ENCODE measurements at regions not wholly inside any gene's neighbourhood (a gene's known extent, or its start where the extent isn't known, plus 50 kb on each side); places are given as distances from the start of the nearest gene placed in this dataset.

DNA sequence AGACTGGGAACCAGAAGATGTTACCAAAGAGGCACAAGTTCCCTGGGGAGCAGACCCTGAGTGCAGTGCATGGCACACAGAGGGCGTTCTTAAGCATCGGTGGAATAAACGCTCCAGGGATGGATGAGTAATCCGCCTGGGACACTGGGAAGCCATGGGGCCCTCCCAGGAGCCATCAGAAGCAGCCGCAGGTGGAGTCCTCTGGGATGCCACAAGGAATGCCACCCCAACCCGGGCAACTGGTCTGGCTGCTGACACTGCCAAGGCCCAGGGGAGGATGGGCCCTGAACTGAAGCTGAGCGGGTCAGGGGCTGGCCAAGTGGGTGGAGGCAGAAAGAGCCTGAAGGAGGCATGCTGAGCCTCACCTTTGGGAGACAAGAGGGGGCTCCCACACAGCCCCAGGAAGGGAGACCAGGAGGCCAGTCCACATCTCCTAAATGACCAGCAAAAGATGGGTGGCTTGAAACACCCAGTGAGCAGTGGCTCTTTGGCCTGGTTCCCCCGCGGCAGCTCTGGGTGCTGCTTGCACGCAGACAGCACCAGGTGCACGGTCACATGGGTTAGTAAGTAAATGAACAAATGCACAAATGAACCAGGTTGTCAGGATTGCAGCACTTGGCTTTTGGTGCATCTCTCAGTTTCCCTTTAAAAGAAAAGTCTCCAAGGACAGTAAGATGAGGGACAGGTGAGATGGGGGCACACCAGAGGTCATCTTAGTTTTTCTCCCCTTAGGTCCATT is 141.3 kb upstream of the ZMIZ1 start:
- no peaks in the 10 kb centered on the region for H3K9me3 ChIP-seq (ENCODE audit: control insufficient read depth in 2 of 2, insufficient read depth in 1 of 2, low read depth in 1 of 2, low read length in 1 of 2)
- no peak for DNase-seq
- no peaks in the 10 kb centered on the region for H3K36me3 ChIP-seq (ENCODE audit: control insufficient read depth in 3 of 3, insufficient read depth in 2 of 3, low read depth in 1 of 3, low read length in 3 of 3)
- no peak for FAIRE-seq
- peaks cover 0 to 3% (median 0%) of the 10 kb centered on the region in 3 donors for H3K27me3 ChIP-seq (ENCODE audit: control insufficient read depth in 3 of 3, insufficient read depth in 3 of 3, low read length in 3 of 3)
- no peak overlapping the region for H3K27ac ChIP-seq (ENCODE audit: low read depth in 1 of 3, low read length in 2 of 3)
- WGBS, 3 donors, result 58 to 87% (median 66%) methylated on average over 11 of the region's 11 CpGs
- H3K4me3 ChIP-seq (ENCODE audit: low read depth in 1 of 3, low read length in 3 of 3), result no peak overlapping the region
- peaks cover 0 to 19% (median 0%) of the 10 kb centered on the region in 3 donors for H3K4me1 ChIP-seq (ENCODE audit: control insufficient read depth in 3 of 3, insufficient read depth in 2 of 3, low read depth in 1 of 3, low read length in 2 of 3)

DNA sequence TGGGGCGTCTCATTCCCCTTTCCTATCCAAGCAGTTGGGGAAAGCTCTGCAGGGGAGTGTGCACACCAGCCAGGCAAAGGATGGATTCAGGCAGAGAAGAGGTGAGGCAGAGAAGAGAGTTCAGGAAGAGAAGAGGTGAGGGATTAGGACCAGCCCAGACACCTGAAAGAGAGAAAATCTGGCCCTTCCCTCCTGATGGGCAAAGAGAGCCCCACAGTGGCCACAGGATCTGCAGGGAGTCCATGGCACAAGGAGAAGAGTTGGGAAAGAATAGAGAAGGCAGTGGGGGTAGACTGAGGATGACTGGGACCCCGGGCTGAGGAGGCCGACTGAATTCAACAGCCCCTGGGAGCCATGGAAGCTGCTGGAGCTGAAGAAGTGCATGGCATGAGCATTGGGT is 140.4 kb upstream of the ZMIZ1 start:
- no peaks in the 10 kb centered on the region for H3K36me3 ChIP-seq (ENCODE audit: control insufficient read depth in 3 of 3, insufficient read depth in 2 of 3, low read depth in 1 of 3, low read length in 3 of 3)
- no peaks in the 10 kb centered on the region for H3K9me3 ChIP-seq (ENCODE audit: control insufficient read depth in 2 of 2, insufficient read depth in 1 of 2, low read depth in 1 of 2, low read length in 1 of 2)
- no peak for FAIRE-seq
- DNase-seq, result no peak
- no peak overlapping the region for H3K27ac ChIP-seq (ENCODE audit: low read depth in 1 of 3, low read length in 2 of 3)
- no peaks in the 10 kb centered on the region for H3K27me3 ChIP-seq (ENCODE audit: control insufficient read depth in 3 of 3, insufficient read depth in 3 of 3, low read length in 3 of 3)
- H3K4me3 ChIP-seq (ENCODE audit: low read depth in 1 of 3, low read length in 3 of 3), result no peak overlapping the region
- 91 to 98% (median 98%) methylated on average over 3 of the region's 3 CpGs for WGBS, 3 donors
- H3K4me1 ChIP-seq (ENCODE audit: control insufficient read depth in 3 of 3, insufficient read depth in 2 of 3, low read depth in 1 of 3, low read length in 2 of 3), result peaks cover 0 to 17% (median 0%) of the 10 kb centered on the region in 3 donors

DNA sequence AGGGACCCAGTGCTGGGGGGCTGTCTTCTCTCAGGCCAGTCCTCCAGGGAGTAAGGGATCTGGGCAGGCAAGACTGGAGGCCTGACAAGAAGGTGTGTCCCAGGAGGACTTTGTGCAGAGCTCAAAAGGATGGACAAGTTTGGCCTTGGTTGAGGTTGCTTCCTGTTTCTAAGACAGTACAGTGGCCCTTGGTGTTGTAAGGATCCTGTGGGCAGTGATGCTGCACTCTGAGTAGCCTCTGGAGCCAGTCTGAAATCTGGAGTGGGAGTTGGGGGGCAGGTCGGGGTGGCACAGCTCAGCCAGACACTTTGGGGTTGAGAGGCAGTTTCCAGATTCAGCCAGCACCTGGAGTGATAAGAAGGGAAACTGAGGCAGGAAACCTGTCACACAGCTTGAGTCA is 139.2 kb upstream of the ZMIZ1 start:
- Histone ChIP-seq H3K27ac (ENCODE audit: low read depth in 1 of 3, low read length in 2 of 3) (no peak overlapping the region), H3K27me3 (ENCODE audit: control insufficient read depth in 3 of 3, insufficient read depth in 3 of 3, low read length in 3 of 3) (no peaks in the 10 kb centered on the region), H3K9me3 (ENCODE audit: control insufficient read depth in 2 of 2, insufficient read depth in 1 of 2, low read depth in 1 of 2, low read length in 1 of 2) (no peaks in the 10 kb centered on the region), H3K4me3 (ENCODE audit: low read depth in 1 of 3, low read length in 3 of 3) (no peak overlapping the region), H3K36me3 (ENCODE audit: control insufficient read depth in 3 of 3, insufficient read depth in 2 of 3, low read depth in 1 of 3, low read length in 3 of 3) (no peaks in the 10 kb centered on the region), H3K4me1 (ENCODE audit: control insufficient read depth in 3 of 3, insufficient read depth in 2 of 3, low read depth in 1 of 3, low read length in 2 of 3) (peaks cover 0 to 5% (median 0%) of the 10 kb centered on the region in 3 donors)
- no peak for DNase-seq
- WGBS, 3 donors, result 69 to 85% (median 72%) methylated on average over 1 of the region's 1 CpG
- FAIRE-seq, result no peak

DNA sequence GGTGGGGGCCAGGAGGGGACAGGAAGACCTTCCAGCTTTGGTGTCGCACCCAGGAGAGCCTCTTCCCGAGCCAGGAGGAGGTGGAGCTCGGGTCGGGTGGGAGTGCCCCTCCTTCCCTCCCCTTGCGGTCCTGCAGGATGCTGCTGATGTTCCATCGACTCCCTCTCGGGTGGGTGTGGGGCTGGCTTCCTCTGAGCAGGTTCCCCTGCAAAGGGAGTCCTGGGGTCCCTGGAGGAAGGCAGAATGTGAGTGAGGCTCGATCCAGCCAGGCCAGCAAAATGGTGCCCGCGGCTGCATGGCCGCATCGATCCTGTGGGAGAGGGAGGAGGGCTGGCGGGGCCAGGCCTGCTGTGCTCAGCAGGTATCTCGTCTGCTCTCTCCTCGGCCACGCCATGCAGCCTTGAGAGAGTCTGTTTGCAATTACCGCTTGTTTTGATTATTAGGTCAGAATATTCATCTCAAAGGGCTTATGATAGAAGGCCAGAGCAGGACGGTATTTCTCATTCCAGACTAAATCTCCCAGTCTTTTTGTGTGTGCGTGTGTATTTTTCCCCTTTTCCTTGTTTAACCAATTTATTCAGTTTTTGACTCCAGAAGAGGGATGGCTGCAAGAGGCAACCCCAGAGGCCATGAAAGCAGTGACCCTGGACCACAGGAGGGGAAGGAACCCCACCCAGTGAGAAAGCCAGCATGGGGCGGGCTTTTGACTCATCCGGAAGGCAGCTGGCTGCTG is 137.3 kb upstream of the ZMIZ1 start:
- Histone ChIP-seq H3K4me1 (ENCODE audit: control insufficient read depth in 3 of 3, insufficient read depth in 2 of 3, low read depth in 1 of 3, low read length in 2 of 3) (no peaks in the 10 kb centered on the region), H3K27me3 (ENCODE audit: control insufficient read depth in 3 of 3, insufficient read depth in 3 of 3, low read length in 3 of 3) (no peaks in the 10 kb centered on the region), H3K9me3 (ENCODE audit: control insufficient read depth in 2 of 2, insufficient read depth in 1 of 2, low read depth in 1 of 2, low read length in 1 of 2) (no peaks in the 10 kb centered on the region), H3K4me3 (ENCODE audit: low read depth in 1 of 3, low read length in 3 of 3) (no peak overlapping the region), H3K36me3 (ENCODE audit: control insufficient read depth in 3 of 3, insufficient read depth in 2 of 3, low read depth in 1 of 3, low read length in 3 of 3) (peaks cover 0 to 2% (median 0%) of the 10 kb centered on the region in 3 donors), H3K27ac (ENCODE audit: low read depth in 1 of 3, low read length in 2 of 3) (peak overlapping the region in 1 of 3 donors; percentile 3)
- FAIRE-seq, result no peak
- DNase-seq, result no peak
- WGBS, 3 donors, result 73 to 78% (median 76%) methylated on average over 18 to 21 of the region's 21 CpGs

DNA sequence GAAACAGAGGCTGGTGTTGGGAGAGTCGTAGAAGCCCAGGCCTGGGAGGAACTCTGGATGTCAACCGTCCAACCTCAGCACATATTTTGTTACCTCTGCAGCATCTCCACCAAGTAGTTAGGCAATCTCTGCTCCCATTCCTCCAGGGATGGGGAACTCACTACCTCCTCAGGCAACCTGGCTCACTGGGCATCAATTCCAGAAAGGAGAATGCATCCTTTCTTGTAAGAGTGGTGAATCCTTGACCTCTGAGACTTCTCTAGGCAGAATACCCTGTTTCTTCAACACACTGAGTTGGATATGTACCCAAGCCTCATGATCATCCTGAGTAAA is 136.7 kb upstream of the ZMIZ1 start:
- Histone ChIP-seq H3K36me3 (ENCODE audit: control insufficient read depth in 3 of 3, insufficient read depth in 2 of 3, low read depth in 1 of 3, low read length in 3 of 3) (peaks cover 0 to 2% (median 0%) of the 10 kb centered on the region in 3 donors), H3K27me3 (ENCODE audit: control insufficient read depth in 3 of 3, insufficient read depth in 3 of 3, low read length in 3 of 3) (no peaks in the 10 kb centered on the region), H3K9me3 (ENCODE audit: control insufficient read depth in 2 of 2, insufficient read depth in 1 of 2, low read depth in 1 of 2, low read length in 1 of 2) (no peaks in the 10 kb centered on the region), H3K4me3 (ENCODE audit: low read depth in 1 of 3, low read length in 3 of 3) (no peak overlapping the region), H3K27ac (ENCODE audit: low read depth in 1 of 3, low read length in 2 of 3) (peak overlapping the region in 1 of 3 donors; percentile 22), H3K4me1 (ENCODE audit: control insufficient read depth in 3 of 3, insufficient read depth in 2 of 3, low read depth in 1 of 3, low read length in 2 of 3) (no peaks in the 10 kb centered on the region)
- no peak for DNase-seq
- no peak for FAIRE-seq
- WGBS, 3 donors, result 59 to 86% (median 70%) methylated on average over 2 of the region's 2 CpGs

DNA sequence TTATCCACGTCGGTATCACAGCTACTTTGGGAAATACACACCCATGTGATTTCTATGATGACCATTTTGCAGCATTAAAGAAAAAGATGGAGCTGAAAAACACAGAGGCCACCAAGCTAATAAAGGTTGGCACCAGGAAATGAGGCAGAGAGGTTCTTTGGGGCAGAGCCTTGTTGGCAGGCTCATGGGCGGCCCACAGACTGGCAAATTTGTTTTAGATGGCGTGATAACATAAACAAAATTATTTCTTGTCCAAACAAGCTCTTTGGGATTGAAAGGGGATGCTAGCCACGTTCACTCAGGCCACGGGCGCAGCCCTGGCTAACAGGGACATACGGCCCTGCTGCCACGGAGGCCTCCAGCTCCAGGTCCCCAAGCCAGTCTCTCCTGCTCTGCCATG is 135.9 kb upstream of the ZMIZ1 start:
- Histone ChIP-seq H3K36me3 (ENCODE audit: control insufficient read depth in 3 of 3, insufficient read depth in 2 of 3, low read depth in 1 of 3, low read length in 3 of 3) (peaks cover 0 to 2% (median 0%) of the 10 kb centered on the region in 3 donors), H3K9me3 (ENCODE audit: control insufficient read depth in 2 of 2, insufficient read depth in 1 of 2, low read depth in 1 of 2, low read length in 1 of 2) (no peaks in the 10 kb centered on the region), H3K4me3 (ENCODE audit: low read depth in 1 of 3, low read length in 3 of 3) (no peak overlapping the region), H3K27ac (ENCODE audit: low read depth in 1 of 3, low read length in 2 of 3) (no peak overlapping the region), H3K4me1 (ENCODE audit: control insufficient read depth in 3 of 3, insufficient read depth in 2 of 3, low read depth in 1 of 3, low read length in 2 of 3) (peaks cover 0 to 2% (median 0%) of the 10 kb centered on the region in 3 donors), H3K27me3 (ENCODE audit: control insufficient read depth in 3 of 3, insufficient read depth in 3 of 3, low read length in 3 of 3) (no peaks in the 10 kb centered on the region)
- FAIRE-seq, result no peak
- no peak for DNase-seq
- 82 to 88% (median 88%) methylated on average over 9 of the region's 9 CpGs for WGBS, 3 donors

DNA sequence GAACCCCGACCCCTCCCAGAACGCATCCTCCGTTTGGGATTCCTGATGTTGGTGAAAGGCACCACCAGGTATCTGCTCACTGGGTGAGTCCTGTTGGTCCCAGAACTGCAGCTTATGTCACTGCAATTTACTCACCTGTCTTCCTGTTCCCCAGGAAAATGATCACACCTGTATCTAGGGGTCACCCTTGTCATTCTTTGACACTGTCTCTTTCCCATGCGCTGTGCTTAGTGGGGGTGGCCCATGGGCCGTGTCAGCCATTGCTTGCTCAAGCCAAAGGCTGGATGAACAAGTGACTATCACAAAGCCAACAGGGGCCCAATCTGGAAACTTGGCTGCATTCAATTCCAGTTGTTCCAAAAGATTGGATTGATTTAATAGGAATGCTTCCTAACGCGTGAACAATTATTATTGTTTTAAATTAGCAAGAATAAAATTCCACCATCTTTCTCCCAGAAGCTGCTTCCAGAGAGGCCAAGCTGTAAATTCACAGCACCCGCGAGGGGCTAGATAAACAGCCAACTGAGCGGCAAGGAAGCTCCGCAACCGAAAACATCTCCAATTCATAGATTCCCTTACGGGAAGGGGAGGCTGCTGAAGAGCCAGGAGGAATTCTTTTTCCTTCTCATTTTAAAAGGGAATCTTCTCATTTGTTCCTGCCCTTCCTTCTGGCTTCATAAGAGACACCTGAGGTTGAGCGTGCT is 134.8 kb upstream of the ZMIZ1 start:
- WGBS, 3 donors, result 84 to 88% (median 85%) methylated on average over 14 of the region's 14 CpGs
- Histone ChIP-seq H3K36me3 (ENCODE audit: control insufficient read depth in 3 of 3, insufficient read depth in 2 of 3, low read depth in 1 of 3, low read length in 3 of 3) (peaks cover 0 to 2% (median 0%) of the 10 kb centered on the region in 3 donors), H3K4me3 (ENCODE audit: low read depth in 1 of 3, low read length in 3 of 3) (no peak overlapping the region), H3K4me1 (ENCODE audit: control insufficient read depth in 3 of 3, insufficient read depth in 2 of 3, low read depth in 1 of 3, low read length in 2 of 3) (peaks cover 0 to 4% (median 0%) of the 10 kb centered on the region in 3 donors), H3K27ac (ENCODE audit: low read depth in 1 of 3, low read length in 2 of 3) (no peak overlapping the region), H3K9me3 (ENCODE audit: control insufficient read depth in 2 of 2, insufficient read depth in 1 of 2, low read depth in 1 of 2, low read length in 1 of 2) (no peaks in the 10 kb centered on the region), H3K27me3 (ENCODE audit: control insufficient read depth in 3 of 3, insufficient read depth in 3 of 3, low read length in 3 of 3) (no peaks in the 10 kb centered on the region)
- DNase-seq (no peak), FAIRE-seq (no peak)

DNA sequence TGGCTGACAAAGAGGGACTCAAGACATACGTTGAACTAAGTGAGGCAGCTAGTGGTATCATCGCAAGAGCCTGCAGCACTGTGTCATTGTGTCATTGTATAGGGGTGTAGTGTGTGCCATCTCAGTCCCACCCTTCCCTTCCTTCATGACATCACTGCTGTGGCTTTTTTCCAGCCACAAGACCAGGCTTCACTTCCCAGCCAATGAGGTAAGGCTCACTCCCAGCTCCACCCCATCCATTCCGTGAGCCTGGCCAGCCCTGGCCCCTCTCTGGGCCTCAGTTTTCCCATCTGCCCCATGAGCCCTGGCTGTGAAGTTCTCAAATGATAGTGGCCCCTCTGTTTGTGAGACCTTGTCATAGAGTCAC is 134.3 kb upstream of the ZMIZ1 start:
- H3K4me3 ChIP-seq (ENCODE audit: low read depth in 1 of 3, low read length in 3 of 3), result no peak overlapping the region
- H3K9me3 ChIP-seq (ENCODE audit: control insufficient read depth in 2 of 2, insufficient read depth in 1 of 2, low read depth in 1 of 2, low read length in 1 of 2), result no peaks in the 10 kb centered on the region
- peaks cover 0 to 4% (median 0%) of the 10 kb centered on the region in 3 donors for H3K4me1 ChIP-seq (ENCODE audit: control insufficient read depth in 3 of 3, insufficient read depth in 2 of 3, low read depth in 1 of 3, low read length in 2 of 3)
- DNase-seq, result no peak
- H3K36me3 ChIP-seq (ENCODE audit: control insufficient read depth in 3 of 3, insufficient read depth in 2 of 3, low read depth in 1 of 3, low read length in 3 of 3), result peaks cover 0 to 2% (median 0%) of the 10 kb centered on the region in 3 donors
- 72 to 86% (median 80%) methylated on average over 3 of the region's 3 CpGs for WGBS, 3 donors
- no peak for FAIRE-seq
- no peaks in the 10 kb centered on the region for H3K27me3 ChIP-seq (ENCODE audit: control insufficient read depth in 3 of 3, insufficient read depth in 3 of 3, low read length in 3 of 3)
- H3K27ac ChIP-seq (ENCODE audit: low read depth in 1 of 3, low read length in 2 of 3), result no peak overlapping the region
